Lower leg skin (tissue), 3 donors: ENCODE measurements at regions not wholly inside any gene's neighbourhood (a gene's known extent, or its start where the extent isn't known, plus 50 kb on each side); places are given as distances from the start of the nearest gene placed in this dataset.

Source experiments
- CTCF ChIP-seq, 3 donors: fragments of 450-650 bp; IDR thresholded peaks; one replicate each; pipeline ENCODE4 v1.5.1; 2016; ENCODE audit warnings: antibody characterized with exemption in 3 of 3, mild to moderate bottlenecking in 3 of 3, moderate library complexity in 2 of 3
- POLR2A ChIP-seq, 2 donors: fragments of 450-650 bp; IDR thresholded peaks; one replicate each; pipeline ENCODE4 v1.6.1; 2016 to 2017; ENCODE audit warnings: antibody characterized with exemption in 2 of 2, mild to moderate bottlenecking in 1 of 2, moderate library complexity in 1 of 2

- TF ChIP-seq CTCF (IDR thresholded peaks at IDR 0.05): no peak
- no peak for TF ChIP-seq POLR2A (IDR thresholded peaks at IDR 0.05)
Measured at GRCh38 chr13:40084934-40085333, 429.5 kb downstream of the COG6 start.
